ENCODE measurements at regions not wholly inside any gene's neighbourhood (a gene's known extent, or its start where the extent isn't known, plus 50 kb on each side); places are given as distances from the start of the nearest gene placed in this dataset.

DNA sequence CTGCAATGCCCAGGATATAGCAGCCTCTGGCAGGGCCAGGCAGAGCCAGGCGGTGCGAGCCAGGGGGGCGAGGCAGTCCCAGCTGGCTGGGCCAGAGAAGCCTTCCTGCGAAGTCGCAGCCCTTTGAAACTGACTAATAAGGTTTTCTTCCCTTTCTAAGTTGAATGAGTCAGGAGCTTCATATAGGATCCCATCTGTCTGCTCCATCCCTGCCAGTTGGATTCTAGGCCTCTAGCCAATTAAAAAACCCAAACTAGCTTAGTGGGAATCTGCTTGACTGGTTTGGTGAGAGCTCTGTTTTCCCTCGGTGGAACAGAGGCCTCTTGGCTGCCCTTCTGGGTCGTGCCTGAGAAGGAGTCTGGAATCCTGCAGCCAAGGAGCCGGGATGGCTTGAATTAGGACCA is 70.1 kb upstream of the RAPGEF1 start:
- peak; percentile 20 for DNase-seq (ENCODE audit: low read depth)
- TF ChIP-seq, protein P1, sequence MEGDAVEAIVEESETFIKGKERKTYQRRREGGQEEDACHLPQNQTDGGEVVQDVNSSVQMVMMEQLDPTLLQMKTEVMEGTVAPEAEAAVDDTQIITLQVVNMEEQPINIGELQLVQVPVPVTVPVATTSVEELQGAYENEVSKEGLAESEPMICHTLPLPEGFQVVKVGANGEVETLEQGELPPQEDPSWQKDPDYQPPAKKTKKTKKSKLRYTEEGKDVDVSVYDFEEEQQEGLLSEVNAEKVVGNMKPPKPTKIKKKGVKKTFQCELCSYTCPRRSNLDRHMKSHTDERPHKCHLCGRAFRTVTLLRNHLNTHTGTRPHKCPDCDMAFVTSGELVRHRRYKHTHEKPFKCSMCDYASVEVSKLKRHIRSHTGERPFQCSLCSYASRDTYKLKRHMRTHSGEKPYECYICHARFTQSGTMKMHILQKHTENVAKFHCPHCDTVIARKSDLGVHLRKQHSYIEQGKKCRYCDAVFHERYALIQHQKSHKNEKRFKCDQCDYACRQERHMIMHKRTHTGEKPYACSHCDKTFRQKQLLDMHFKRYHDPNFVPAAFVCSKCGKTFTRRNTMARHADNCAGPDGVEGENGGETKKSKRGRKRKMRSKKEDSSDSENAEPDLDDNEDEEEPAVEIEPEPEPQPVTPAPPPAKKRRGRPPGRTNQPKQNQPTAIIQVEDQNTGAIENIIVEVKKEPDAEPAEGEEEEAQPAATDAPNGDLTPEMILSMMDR (IDR thresholded peaks at IDR 0.05; ENCODE audit: insufficient read depth, low read length, severe bottlenecking), result no peak

GRCh38 chr9:131808291-131808690 is 68.4 kb upstream of the RAPGEF1 start:
- Histone ChIP-seq H3K4me3 (ENCODE audit: low read depth, low read length) (no peak overlapping the region), H3K36me3 (ENCODE audit: control insufficient read depth, insufficient read depth, low read length) (no peaks in the 10 kb centered on the region), H3K27me3 (ENCODE audit: control insufficient read depth, insufficient read depth, low read length) (peaks cover 16% of the 10 kb centered on the region)
- TF ChIP-seq, protein P1 (IDR thresholded peaks at IDR 0.05; ENCODE audit: insufficient read depth, low read length, severe bottlenecking), result no peak
- FAIRE-seq (no peak), DNase-seq (ENCODE audit: low read depth) (no peak)

More for the DNA sequence above, 70.1 kb upstream of the RAPGEF1 start:
- Histone ChIP-seq H3K27me3 (ENCODE audit: control insufficient read depth, insufficient read depth, low read length) (peaks cover 12% of the 10 kb centered on the region), H3K4me3 (ENCODE audit: low read depth, low read length) (no peak overlapping the region), H3K36me3 (ENCODE audit: control insufficient read depth, insufficient read depth, low read length) (no peaks in the 10 kb centered on the region)
- no peak for FAIRE-seq

DNA sequence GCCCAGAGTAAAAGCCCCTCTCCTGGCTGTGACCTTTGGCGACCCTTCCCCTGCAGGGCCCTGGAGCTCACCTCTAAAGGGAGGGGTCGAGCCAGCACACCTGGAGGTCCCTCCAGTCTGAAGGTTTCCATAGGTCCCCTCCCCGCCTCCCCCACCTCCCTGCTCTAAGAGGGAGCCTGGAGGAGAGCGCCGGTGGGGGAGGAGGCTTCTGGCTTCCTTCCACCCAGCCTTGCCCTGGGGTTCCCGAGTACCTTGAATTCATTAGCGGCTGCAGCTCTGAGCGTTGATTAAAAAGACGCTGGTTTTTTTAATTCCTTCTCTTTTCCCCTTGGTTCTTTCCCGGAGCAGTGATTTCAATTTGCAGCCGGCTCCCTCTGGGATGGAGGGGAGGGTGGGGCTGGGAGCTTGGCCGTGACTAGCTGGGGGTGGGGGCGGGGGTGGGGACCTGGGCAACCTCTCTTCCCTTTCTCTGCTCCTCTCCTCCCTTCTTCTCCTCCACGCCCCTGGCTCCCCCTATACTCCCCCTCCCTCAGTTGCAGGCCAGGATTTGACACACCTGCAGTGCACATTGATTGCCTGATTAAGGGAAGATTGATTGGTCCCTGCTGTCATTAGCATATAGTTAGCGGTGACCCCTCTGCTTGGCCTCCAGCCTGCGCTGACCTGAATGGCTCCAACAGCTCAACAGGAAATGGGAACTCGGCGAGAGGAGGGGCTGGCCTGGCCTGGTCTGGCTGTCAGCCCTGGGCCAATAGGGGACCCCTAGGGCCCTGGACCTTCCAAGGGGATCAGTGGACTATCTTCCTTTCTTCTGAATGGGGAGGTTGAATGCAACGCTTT is 67.5 kb upstream of the RAPGEF1 start:
- TF ChIP-seq, protein P1 (IDR thresholded peaks at IDR 0.05; ENCODE audit: insufficient read depth, low read length, severe bottlenecking), result no peak
- Histone ChIP-seq H3K4me3 (ENCODE audit: low read depth, low read length) (no peak overlapping the region), H3K36me3 (ENCODE audit: control insufficient read depth, insufficient read depth, low read length) (no peaks in the 10 kb centered on the region), H3K27me3 (ENCODE audit: control insufficient read depth, insufficient read depth, low read length) (peaks cover 17% of the 10 kb centered on the region)
- FAIRE-seq, result no peak
- no peak for DNase-seq (ENCODE audit: low read depth)

- H3K4me3 ChIP-seq (ENCODE audit: low read depth, low read length), result no peak overlapping the region
- peaks cover 17% of the 10 kb centered on the region for H3K27me3 ChIP-seq (ENCODE audit: control insufficient read depth, insufficient read depth, low read length)
- TF ChIP-seq, protein P1 (IDR thresholded peaks at IDR 0.05; ENCODE audit: insufficient read depth, low read length, severe bottlenecking), result no peak
- DNase-seq (ENCODE audit: low read depth) (no peak), FAIRE-seq (no peak)
- no peaks in the 10 kb centered on the region for H3K36me3 ChIP-seq (ENCODE audit: control insufficient read depth, insufficient read depth, low read length)
These were observed 65.9 kb upstream of the RAPGEF1 start for GRCh38 chr9:131805803-131806202.

- no peak for FAIRE-seq
- peaks cover 17% of the 10 kb centered on the region for H3K27me3 ChIP-seq (ENCODE audit: control insufficient read depth, insufficient read depth, low read length)
- H3K36me3 ChIP-seq (ENCODE audit: control insufficient read depth, insufficient read depth, low read length), result no peaks in the 10 kb centered on the region
- DNase-seq (ENCODE audit: low read depth), result no peak
- H3K4me3 ChIP-seq (ENCODE audit: low read depth, low read length), result no peak overlapping the region
- TF ChIP-seq, protein P1 (IDR thresholded peaks at IDR 0.05; ENCODE audit: insufficient read depth, low read length, severe bottlenecking), result no peak
These were observed 65.0 kb upstream of the RAPGEF1 start for GRCh38 chr9:131804826-131805225.
